ENCODE measurements at regions not wholly inside any gene's neighbourhood (a gene's known extent, or its start where the extent isn't known, plus 50 kb on each side); places are given as distances from the start of the nearest gene placed in this dataset.
"Not testable (repeated sequence)": the region's sequence is repeated elsewhere in the genome, so short reads cannot be mapped to it uniquely, and the experiment has no call there.

DNA sequence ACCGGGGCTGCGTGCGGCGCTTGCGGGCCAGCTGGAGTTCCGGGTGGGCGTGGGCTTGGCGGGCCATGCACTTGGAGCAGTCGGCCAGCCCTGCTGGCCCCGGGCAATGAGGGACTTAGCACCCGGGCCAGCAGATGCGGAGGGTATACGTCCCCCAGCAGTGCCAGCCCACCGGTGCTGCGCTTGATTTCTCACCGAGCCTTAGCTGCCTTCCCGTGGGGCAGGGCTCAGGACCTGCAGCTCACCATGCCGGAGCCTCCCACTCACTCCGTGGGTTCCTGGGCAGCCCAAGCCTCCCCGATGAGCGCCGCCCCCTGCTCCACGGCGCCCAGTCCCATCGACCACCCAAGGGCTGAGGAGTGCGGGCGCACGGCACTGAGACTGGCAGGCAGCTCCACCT lies 51.4 kb upstream of the INPP4B start:
- H3K4me3 ChIP-seq (replicated peaks; ENCODE audit: low read depth, low read length); DNase-seq (ENCODE audit: low read depth): not testable (repeated sequence)

- DNase-seq (ENCODE audit: low read depth) = no peak
- TF ChIP-seq CTCF (IDR thresholded peaks at IDR 0.05; ENCODE audit: low read length, missing control alignments) = no peak
- H3K4me3 ChIP-seq (replicated peaks; ENCODE audit: low read depth, low read length) = no peak overlapping the region
Observed at GRCh38 chr4:142900622-142901021, 54.5 kb upstream of the INPP4B start.

DNA sequence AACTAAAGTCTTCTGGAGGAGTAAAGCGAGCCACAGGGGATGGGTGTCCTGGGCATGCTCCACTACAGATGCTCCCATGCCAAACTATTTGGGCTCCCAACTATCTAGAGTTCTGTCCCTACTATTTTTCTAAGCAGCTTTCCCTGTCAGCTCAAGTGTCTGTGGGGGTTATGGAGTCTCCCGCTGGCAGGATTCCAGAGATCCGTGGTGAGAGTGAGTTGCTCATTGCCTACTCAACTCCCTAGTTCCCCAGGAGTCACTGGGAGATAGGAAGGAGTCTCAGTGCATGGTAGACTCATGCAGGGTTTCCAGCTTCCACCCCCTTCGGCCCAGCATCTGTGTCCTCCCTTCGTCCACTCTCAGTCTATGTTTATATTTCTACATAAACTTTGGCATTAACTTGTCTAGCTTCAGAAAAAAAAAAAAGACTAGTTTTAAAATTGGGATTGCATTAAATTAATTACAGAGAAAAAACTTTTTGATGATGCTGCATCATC lies 55.1 kb upstream of the INPP4B start:
- no peak overlapping the region for H3K4me3 ChIP-seq (replicated peaks; ENCODE audit: low read depth, low read length)
- no peak for TF ChIP-seq CTCF (IDR thresholded peaks at IDR 0.05; ENCODE audit: low read length, missing control alignments)
- DNase-seq (ENCODE audit: low read depth) = no peak

GRCh38 chr4:142903617-142904016 lies 57.5 kb upstream of the INPP4B start:
- not testable (repeated sequence) for DNase-seq (ENCODE audit: low read depth); H3K4me3 ChIP-seq (replicated peaks; ENCODE audit: low read depth, low read length)

- no peak for TF ChIP-seq CTCF (IDR thresholded peaks at IDR 0.05; ENCODE audit: low read length, missing control alignments)
- DNase-seq (ENCODE audit: low read depth) = no peak
- H3K4me3 ChIP-seq (replicated peaks; ENCODE audit: low read depth, low read length) = no peak overlapping the region
Observed at GRCh38 chr4:142909908-142910307, 63.8 kb upstream of the INPP4B start.

- no peak overlapping the region for H3K4me3 ChIP-seq (replicated peaks; ENCODE audit: low read depth, low read length)
- no peak for DNase-seq (ENCODE audit: low read depth)
- no peak for TF ChIP-seq CTCF (IDR thresholded peaks at IDR 0.05; ENCODE audit: low read length, missing control alignments)
Observed at GRCh38 chr4:142913034-142913433, 66.9 kb upstream of the INPP4B start.

DNA sequence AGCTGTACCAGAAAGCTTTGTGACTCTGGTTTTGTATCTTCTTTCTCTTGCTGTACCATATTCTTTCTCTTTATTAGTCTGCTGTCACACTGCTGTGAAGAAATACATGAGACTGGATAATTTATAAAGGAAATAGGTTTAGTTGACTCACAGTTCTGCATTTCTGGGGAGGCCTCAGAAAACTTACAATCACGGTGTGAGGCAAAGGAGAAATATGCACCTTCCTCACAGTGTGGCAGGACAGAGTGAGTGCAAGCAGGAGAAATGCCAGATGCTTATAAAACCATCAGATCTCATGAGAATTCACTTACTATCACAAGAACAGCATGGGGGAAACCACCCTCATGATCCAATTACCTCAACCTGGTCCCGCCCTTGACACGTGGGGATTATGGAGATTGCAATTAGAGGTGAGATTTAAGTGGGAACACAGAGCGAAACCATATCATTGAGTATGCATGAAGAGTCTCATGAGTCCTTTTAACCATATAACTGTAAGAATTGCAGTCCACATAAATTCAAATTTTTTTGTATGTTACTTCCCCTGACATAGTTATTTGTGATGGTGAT lies 67.4 kb upstream of the INPP4B start:
- no peak for DNase-seq (ENCODE audit: low read depth)
- no peak overlapping the region for H3K4me3 ChIP-seq (replicated peaks; ENCODE audit: low read depth, low read length)
- TF ChIP-seq CTCF (IDR thresholded peaks at IDR 0.05; ENCODE audit: low read length, missing control alignments) = no peak

DNA sequence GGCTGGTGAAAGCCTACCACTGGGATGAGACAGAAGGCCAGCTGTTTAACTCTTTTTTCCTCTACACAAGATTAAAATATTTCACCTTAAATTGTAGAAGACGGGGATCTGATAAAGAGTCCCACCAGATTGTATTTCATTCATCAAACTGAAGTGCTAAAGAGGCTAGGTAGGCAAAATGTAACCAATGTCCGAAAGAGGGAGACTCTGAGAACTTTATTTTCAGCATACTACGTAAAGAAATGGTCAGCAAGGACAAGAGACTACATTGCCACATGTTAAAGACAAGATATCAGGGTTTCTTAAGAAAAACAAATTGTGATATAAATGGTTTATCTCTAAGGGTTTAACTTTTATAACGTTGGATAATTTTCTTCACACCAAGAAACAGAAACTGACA lies 71.6 kb upstream of the INPP4B start:
- no peak for TF ChIP-seq CTCF (IDR thresholded peaks at IDR 0.05; ENCODE audit: low read length, missing control alignments)
- no peak overlapping the region for H3K4me3 ChIP-seq (replicated peaks; ENCODE audit: low read depth, low read length)
- no peak for DNase-seq (ENCODE audit: low read depth)
